ENCODE measurements at regions not wholly inside any gene's neighbourhood (a gene's known extent, or its start where the extent isn't known, plus 50 kb on each side); places are given as distances from the start of the nearest gene placed in this dataset.
"Not testable (repeated sequence)": the region's sequence is repeated elsewhere in the genome, so short reads cannot be mapped to it uniquely, and the experiment has no call there.

DNA sequence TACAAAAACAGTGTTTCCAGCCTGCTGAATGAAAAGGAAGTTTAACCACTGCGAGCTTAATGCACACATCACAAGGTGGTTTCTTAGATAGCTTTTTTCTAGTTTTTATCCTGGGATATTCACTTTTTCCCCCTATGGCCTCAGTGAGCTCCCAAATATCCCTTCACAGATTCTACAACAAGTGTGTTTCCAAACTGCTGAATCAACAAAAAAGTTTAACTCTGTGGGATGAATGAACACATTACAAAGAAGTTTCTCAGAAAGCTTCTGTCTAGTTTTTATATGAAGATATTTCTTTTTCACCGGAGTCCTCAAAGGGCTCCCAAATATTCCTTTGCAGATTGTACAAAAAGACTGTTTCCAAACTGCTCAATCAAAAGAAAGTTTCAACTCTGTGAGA lies 233.1 kb upstream of the TRIM48 start:
- not testable (repeated sequence) for TF ChIP-seq POLR2AphosphoS5 (IDR thresholded peaks at IDR 0.05); POLR2A (IDR thresholded peaks at IDR 0.05; ENCODE audit: low read depth); EP300 (IDR thresholded peaks at IDR 0.05)
- TF ChIP-seq, protein P1, sequence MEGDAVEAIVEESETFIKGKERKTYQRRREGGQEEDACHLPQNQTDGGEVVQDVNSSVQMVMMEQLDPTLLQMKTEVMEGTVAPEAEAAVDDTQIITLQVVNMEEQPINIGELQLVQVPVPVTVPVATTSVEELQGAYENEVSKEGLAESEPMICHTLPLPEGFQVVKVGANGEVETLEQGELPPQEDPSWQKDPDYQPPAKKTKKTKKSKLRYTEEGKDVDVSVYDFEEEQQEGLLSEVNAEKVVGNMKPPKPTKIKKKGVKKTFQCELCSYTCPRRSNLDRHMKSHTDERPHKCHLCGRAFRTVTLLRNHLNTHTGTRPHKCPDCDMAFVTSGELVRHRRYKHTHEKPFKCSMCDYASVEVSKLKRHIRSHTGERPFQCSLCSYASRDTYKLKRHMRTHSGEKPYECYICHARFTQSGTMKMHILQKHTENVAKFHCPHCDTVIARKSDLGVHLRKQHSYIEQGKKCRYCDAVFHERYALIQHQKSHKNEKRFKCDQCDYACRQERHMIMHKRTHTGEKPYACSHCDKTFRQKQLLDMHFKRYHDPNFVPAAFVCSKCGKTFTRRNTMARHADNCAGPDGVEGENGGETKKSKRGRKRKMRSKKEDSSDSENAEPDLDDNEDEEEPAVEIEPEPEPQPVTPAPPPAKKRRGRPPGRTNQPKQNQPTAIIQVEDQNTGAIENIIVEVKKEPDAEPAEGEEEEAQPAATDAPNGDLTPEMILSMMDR (IDR thresholded peaks at IDR 0.05): not testable (repeated sequence)
